ENCODE measurements at regions not wholly inside any gene's neighbourhood (a gene's known extent, or its start where the extent isn't known, plus 50 kb on each side); places are given as distances from the start of the nearest gene placed in this dataset.

GRCh38 chr15:23859008-23859407 lies 171.9 kb upstream of the NDN start:
- Histone ChIP-seq H3K9me3 (ENCODE audit: control insufficient read depth, insufficient read depth, low read depth, low read length) (no peaks in the 10 kb centered on the region), H3K4me1 (ENCODE audit: control insufficient read depth, insufficient read depth, low read length) (no peaks in the 10 kb centered on the region), H3K27ac (ENCODE audit: extremely low read depth, low read depth, low read length) (no peak overlapping the region), H3K4me3 (ENCODE audit: low read depth, low read length) (no peak overlapping the region), H3K36me3 (ENCODE audit: control insufficient read depth in 2 of 2, insufficient read depth in 1 of 2, low read length in 2 of 2) (no peaks in the 10 kb centered on the region)
- POLR2A ChIA-PET = no interaction called here
- CTCF ChIA-PET = interaction anchor here (0.5 to 1.0 kb wide), 3 partner anchors 8 to 217 kb away, joined by 3 to 4 read pairs (median 3); no protein-coding TSS in a partner anchor
- TF ChIP-seq ZNF423 (tag by site-specific recombination; IDR thresholded peaks at IDR 0.05) = no peak
- no peak for TF ChIP-seq EGR2 (tag by site-specific recombination; IDR thresholded peaks at IDR 0.05; ENCODE audit: low read depth)

GRCh38 chr15:23860290-23861245 lies 173.5 kb upstream of the NDN start:
- H3K36me3 ChIP-seq (ENCODE audit: control insufficient read depth in 2 of 2, insufficient read depth in 1 of 2, low read length in 2 of 2) = no peaks in the 10 kb centered on the region
- no peak overlapping the region for H3K4me3 ChIP-seq (ENCODE audit: low read depth, low read length)
- TF ChIP-seq ZNF157 (tag by site-specific recombination; IDR thresholded peaks at IDR 0.05) (no peak), ZNF664 (tag by site-specific recombination; IDR thresholded peaks at IDR 0.05) (no peak), ZNF416 (tag by site-specific recombination; IDR thresholded peaks at IDR 0.05) (no peak), ZSCAN18 (tag by site-specific recombination; IDR thresholded peaks at IDR 0.05) (no peak), ZNF223 (tag by site-specific recombination; IDR thresholded peaks at IDR 0.05) (no peak), ZNF391 (tag by site-specific recombination; IDR thresholded peaks at IDR 0.05; ENCODE audit: borderline replicate concordance, low read depth) (no peak), ZNF335 (tag by site-specific recombination; conservative IDR thresholded peaks at IDR 0.05) (no peak), PRDM4 (tag by site-specific recombination; IDR thresholded peaks at IDR 0.05) (no peak), ZXDB (tag by site-specific recombination; IDR thresholded peaks at IDR 0.05) (no peak), ZNF555 (tag by site-specific recombination; conservative IDR thresholded peaks at IDR 0.05) (no peak), SP7 (tag by site-specific recombination; IDR thresholded peaks at IDR 0.05) (no peak), KLF17 (tag by site-specific recombination; IDR thresholded peaks at IDR 0.05) (no peak), ZNF274 (IDR thresholded peaks at IDR 0.05; ENCODE audit: low read length) (no peak), ZNF274 (tag by site-specific recombination; IDR thresholded peaks at IDR 0.05; ENCODE audit: borderline replicate concordance) (no peak), ZNF221 (tag by site-specific recombination; IDR thresholded peaks at IDR 0.05; ENCODE audit: borderline replicate concordance) (no peak), ZNF530 (tag by site-specific recombination; IDR thresholded peaks at IDR 0.05; ENCODE audit: low read depth) (no peak), SP2 (tag by site-specific recombination; IDR thresholded peaks at IDR 0.05) (no peak), ZNF777 (tag by site-specific recombination; IDR thresholded peaks at IDR 0.05; ENCODE audit: borderline replicate concordance) (no peak)
- H3K27ac ChIP-seq (ENCODE audit: extremely low read depth, low read depth, low read length) = no peak overlapping the region
- CTCF ChIA-PET = interaction anchor here (0.7 to 1.2 kb wide), 4 partner anchors 11 to 217 kb away, joined by 3 read pairs; no protein-coding TSS in a partner anchor
- no peaks in the 10 kb centered on the region for H3K9me3 ChIP-seq (ENCODE audit: control insufficient read depth, insufficient read depth, low read depth, low read length)
- POLR2A ChIA-PET = no interaction called here
- H3K4me1 ChIP-seq (ENCODE audit: control insufficient read depth, insufficient read depth, low read length) = no peaks in the 10 kb centered on the region

Measured in HEK293 (cell line).